ENCODE measurements at regions not wholly inside any gene's neighbourhood (a gene's known extent, or its start where the extent isn't known, plus 50 kb on each side); places are given as distances from the start of the nearest gene placed in this dataset.

DNA sequence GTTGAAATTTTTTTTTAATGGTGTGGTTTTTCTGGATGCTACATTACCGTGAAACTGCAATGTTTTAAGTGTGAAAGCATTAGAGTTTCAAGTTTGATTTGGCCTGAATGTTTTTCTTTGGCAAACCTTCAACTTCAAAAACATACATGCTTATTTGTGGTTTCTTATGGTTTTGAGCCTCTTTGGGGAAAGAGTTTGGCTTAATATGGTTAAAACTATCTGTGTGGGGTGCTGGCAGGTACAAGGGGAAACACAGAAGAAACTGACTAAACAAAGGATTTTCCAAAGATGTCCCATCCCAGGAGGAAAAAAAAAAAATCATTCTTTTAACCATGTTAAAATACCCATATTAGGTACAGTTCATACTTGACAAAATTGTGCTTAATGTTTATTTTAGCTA is 121.1 kb downstream of the HGF start:
- H3K4me1 ChIP-seq: peaks cover 7% of the 10 kb centered on the region
- H3K27me3 ChIP-seq: no peaks in the 10 kb centered on the region
- H3K4me3 ChIP-seq (ENCODE audit: low read depth, low read length): no peak overlapping the region
- no peak for DNase-seq
- H3K9me3 ChIP-seq: 0 out of 2 replicates have a peak, but pooled peaks cover 3% of the 10 kb centered on the region
- no peaks in the 10 kb centered on the region for H3K36me3 ChIP-seq
- TF ChIP-seq, protein P1, sequence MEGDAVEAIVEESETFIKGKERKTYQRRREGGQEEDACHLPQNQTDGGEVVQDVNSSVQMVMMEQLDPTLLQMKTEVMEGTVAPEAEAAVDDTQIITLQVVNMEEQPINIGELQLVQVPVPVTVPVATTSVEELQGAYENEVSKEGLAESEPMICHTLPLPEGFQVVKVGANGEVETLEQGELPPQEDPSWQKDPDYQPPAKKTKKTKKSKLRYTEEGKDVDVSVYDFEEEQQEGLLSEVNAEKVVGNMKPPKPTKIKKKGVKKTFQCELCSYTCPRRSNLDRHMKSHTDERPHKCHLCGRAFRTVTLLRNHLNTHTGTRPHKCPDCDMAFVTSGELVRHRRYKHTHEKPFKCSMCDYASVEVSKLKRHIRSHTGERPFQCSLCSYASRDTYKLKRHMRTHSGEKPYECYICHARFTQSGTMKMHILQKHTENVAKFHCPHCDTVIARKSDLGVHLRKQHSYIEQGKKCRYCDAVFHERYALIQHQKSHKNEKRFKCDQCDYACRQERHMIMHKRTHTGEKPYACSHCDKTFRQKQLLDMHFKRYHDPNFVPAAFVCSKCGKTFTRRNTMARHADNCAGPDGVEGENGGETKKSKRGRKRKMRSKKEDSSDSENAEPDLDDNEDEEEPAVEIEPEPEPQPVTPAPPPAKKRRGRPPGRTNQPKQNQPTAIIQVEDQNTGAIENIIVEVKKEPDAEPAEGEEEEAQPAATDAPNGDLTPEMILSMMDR (IDR thresholded peaks at IDR 0.05; ENCODE audit: low read depth, low read length): no peak

DNA sequence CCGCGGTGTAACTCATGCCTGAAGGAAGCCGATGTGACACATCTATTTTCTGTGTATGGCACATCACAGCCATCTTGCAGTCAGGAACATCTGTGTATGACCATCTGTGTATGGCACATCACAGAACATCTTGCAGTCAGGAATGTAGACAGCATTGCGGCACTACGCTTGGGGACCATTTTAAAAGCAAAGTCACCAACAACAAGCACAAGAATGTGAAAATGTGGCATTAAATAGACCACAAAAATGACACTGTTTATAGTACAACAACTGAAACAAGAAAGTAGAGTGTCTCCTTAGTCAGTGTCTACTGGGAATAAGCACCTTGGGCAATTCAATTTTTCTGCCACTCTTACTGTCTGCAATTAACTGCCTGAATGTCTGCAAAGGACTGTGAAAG is 124.4 kb downstream of the HGF start:
- no peak for DNase-seq
- H3K4me1 ChIP-seq: peaks cover 7% of the 10 kb centered on the region
- H3K9me3 ChIP-seq: no peaks in the 10 kb centered on the region
- H3K4me3 ChIP-seq (ENCODE audit: low read depth, low read length): no peak overlapping the region
- TF ChIP-seq, protein P1 (IDR thresholded peaks at IDR 0.05; ENCODE audit: low read depth, low read length): no peak
- no peaks in the 10 kb centered on the region for H3K36me3 ChIP-seq
- H3K27me3 ChIP-seq: no peaks in the 10 kb centered on the region

DNA sequence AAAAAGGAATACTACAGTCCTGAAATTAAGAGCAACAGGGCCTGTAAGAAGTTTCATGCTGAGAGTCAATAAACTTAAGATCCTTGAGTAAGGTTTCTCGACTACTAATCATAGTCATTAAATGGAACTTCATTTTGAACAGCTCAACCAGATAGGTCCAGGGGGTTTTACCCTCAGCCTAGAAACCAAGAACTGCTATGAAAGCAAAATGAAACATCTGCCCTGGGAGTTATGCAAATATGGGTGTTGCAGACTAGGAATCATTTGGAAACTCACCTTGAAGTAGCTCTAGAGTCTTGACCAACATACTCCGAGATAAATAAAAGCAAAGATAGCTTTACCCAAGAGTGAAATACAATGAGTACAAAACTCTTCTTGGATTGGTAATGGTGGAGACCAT is 128.0 kb downstream of the HGF start:
- Histone ChIP-seq H3K9me3 (no peaks in the 10 kb centered on the region), H3K4me1 (peaks cover 21% of the 10 kb centered on the region), H3K36me3 (no peaks in the 10 kb centered on the region), H3K4me3 (ENCODE audit: low read depth, low read length) (no peak overlapping the region), H3K27me3 (no peaks in the 10 kb centered on the region)
- no peak for DNase-seq
- TF ChIP-seq, protein P1 (IDR thresholded peaks at IDR 0.05; ENCODE audit: low read depth, low read length): no peak

DNA sequence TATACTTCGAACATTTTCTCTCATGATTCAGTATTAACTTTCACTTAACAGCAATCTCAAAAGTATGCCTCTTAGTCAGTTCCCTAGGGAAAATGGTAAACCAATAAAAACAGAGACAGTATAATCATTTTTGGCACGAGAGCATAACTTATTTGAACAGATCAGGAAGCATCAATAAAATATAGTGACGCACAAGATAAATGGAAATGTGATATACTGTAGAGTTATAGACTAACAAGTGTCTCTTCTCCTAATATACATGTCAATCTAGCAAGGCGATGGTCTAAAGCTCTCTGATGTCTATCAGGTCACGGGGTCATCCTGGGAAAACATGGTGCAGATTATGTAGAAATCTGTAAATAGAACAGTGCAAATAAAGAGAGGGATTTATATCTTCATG is 131.6 kb downstream of the HGF start:
- peaks cover 20% of the 10 kb centered on the region for H3K4me1 ChIP-seq
- no peaks in the 10 kb centered on the region for H3K36me3 ChIP-seq
- TF ChIP-seq, protein P1 (IDR thresholded peaks at IDR 0.05; ENCODE audit: low read depth, low read length): no peak
- DNase-seq: no peak
- no peaks in the 10 kb centered on the region for H3K9me3 ChIP-seq
- no peak overlapping the region for H3K4me3 ChIP-seq (ENCODE audit: low read depth, low read length)
- H3K27me3 ChIP-seq: no peaks in the 10 kb centered on the region

DNA sequence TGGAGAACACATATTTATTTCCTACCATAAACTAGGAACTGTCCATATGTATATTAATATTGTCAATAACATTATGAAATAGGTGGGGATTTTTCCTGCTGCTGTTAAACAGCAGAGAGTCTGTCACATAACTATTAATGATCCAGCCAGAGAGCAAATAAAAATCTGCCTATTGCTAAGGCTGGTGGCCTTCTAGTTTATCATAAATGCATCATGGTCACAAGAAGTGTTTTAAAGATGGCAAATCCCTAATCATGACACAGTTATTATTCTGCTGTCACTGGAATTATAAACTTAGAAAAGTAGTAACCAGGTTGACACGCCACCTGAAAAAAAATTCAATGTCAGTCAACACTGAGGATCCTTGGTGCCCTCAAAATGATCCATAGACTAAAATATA is 132.3 kb downstream of the HGF start:
- TF ChIP-seq, protein P1 (IDR thresholded peaks at IDR 0.05; ENCODE audit: low read depth, low read length): no peak
- H3K36me3 ChIP-seq: no peaks in the 10 kb centered on the region
- peaks cover 20% of the 10 kb centered on the region for H3K4me1 ChIP-seq
- no peak for DNase-seq
- no peak overlapping the region for H3K4me3 ChIP-seq (ENCODE audit: low read depth, low read length)
- H3K9me3 ChIP-seq: no peaks in the 10 kb centered on the region
- H3K27me3 ChIP-seq: no peaks in the 10 kb centered on the region

DNA sequence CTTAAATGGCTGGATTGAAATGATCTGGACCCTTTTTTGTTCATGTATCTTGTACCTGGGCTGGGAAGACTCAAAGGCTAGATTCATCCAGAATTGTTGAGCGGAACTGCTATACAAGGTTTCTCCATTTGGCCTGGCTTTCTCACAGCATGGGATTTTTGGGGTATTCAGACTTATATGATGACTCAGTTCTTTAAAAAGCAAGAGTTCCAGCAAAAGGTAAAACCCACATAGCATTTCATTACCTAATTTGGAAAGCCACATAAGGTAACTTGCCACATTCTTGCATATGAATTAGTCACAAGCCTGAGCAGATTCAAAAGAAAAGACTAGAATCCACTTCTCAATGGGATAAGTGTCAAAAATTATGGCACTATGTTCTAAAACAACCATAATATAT is 137.4 kb downstream of the HGF start:
- TF ChIP-seq, protein P1 (IDR thresholded peaks at IDR 0.05; ENCODE audit: low read depth, low read length): no peak
- Histone ChIP-seq H3K27me3 (no peaks in the 10 kb centered on the region), H3K9me3 (no peaks in the 10 kb centered on the region; the same call in 1 of the 2 replicates), H3K36me3 (no peaks in the 10 kb centered on the region), H3K4me1 (peaks cover 21% of the 10 kb centered on the region), H3K4me3 (ENCODE audit: low read depth, low read length) (no peak overlapping the region)
- no peak for DNase-seq

Data from BE2C (cell line).